Endodermal cell (in vitro differentiated cells): ENCODE measurements at regions not wholly inside any gene's neighbourhood (a gene's known extent, or its start where the extent isn't known, plus 50 kb on each side); places are given as distances from the start of the nearest gene placed in this dataset.

Experiments used
- DNase-seq: peaks from one replicate; pipeline ENCODE4 v3.0.0-alpha.2; 2017
- H3K27ac ChIP-seq: 2 replicates; pipeline ENCODE4 v1.5.1; 2013; ENCODE audit warnings: mild to moderate bottlenecking, low read depth, low read length, moderate library complexity
- H3K27me3 ChIP-seq: 2 replicates; pipeline ENCODE4 v1.6.1; 2013; ENCODE audit warnings: mild to moderate bottlenecking, low read length, moderate library complexity; ENCODE audit not compliant: insufficient read depth, control insufficient read depth, poor library complexity, severe bottlenecking
- H3K36me3 ChIP-seq: 2 replicates; pipeline ENCODE4 v1.7.0; 2013; ENCODE audit warnings: mild to moderate bottlenecking, low read length, moderate library complexity; ENCODE audit not compliant: control insufficient read depth, insufficient read depth
- H3K4me1 ChIP-seq: one replicate; pipeline ENCODE4 v1.7.0; 2013; ENCODE audit warnings: low read length; ENCODE audit not compliant: control insufficient read depth, insufficient read depth
- H3K4me3 ChIP-seq: 2 replicates; pipeline ENCODE4 v1.5.1; 2013; ENCODE audit warnings: mild to moderate bottlenecking, low read length, moderate library complexity
- H3K9ac ChIP-seq: 2 replicates; pipeline ENCODE4 v1.6.1; 2013; ENCODE audit warnings: mild to moderate bottlenecking, low read length, moderate library complexity; ENCODE audit not compliant: poor library complexity, severe bottlenecking; ENCODE audit errors: extremely low read depth
- H3K9me3 ChIP-seq: 2 replicates; pipeline ENCODE4 v1.6.1; 2013; ENCODE audit warnings: mild to moderate bottlenecking, low read length, moderate library complexity; ENCODE audit not compliant: control insufficient read depth
- H3K27ac Mint-ChIP-seq: 2 replicates; pipeline ENCODE4 v1.8.0; 2020; ENCODE audit warnings: mixed read lengths
- H3K27me3 Mint-ChIP-seq: 2 replicates; pipeline ENCODE4 v1.8.0; 2021; ENCODE audit warnings: mild to moderate bottlenecking, mixed read lengths; ENCODE audit not compliant: insufficient read depth
- H3K36me3 Mint-ChIP-seq: 2 replicates; pipeline ENCODE4 v1.8.0; 2020; ENCODE audit warnings: low read depth, mixed read lengths
- H3K4me1 Mint-ChIP-seq: 2 replicates; pipeline ENCODE4 v1.8.0; 2020; ENCODE audit warnings: mixed read lengths
- H3K4me3 Mint-ChIP-seq: 2 replicates; pipeline ENCODE4 v1.8.0; 2020; ENCODE audit warnings: mild to moderate bottlenecking, moderate library complexity, mixed read lengths
- H3K9me3 Mint-ChIP-seq: 2 replicates; pipeline ENCODE4 v1.8.0; 2020; ENCODE audit warnings: mild to moderate bottlenecking, mixed read lengths
- CTCF ChIP-seq: fragments of 200-600 bp; sonication (generic); conservative IDR thresholded peaks from 2 replicates; pipeline ENCODE4 v1.5.0; 2021; ENCODE audit warnings: antibody characterized with exemption, mild to moderate bottlenecking
- WGBS, 2 experiments: methylation state at CpG; one replicate each; pipeline versions ENCODE4 v1.1.5 to v1.1.7; 2013; ENCODE audit warnings: missing lambda C conversion rate in 2 of 2, mixed read lengths in 1 of 2; ENCODE audit not compliant: insufficient coverage in 1 of 2, insufficient read length in 1 of 2; 5-methylcytosine and 5-hydroxymethylcytosine counted together

DNA sequence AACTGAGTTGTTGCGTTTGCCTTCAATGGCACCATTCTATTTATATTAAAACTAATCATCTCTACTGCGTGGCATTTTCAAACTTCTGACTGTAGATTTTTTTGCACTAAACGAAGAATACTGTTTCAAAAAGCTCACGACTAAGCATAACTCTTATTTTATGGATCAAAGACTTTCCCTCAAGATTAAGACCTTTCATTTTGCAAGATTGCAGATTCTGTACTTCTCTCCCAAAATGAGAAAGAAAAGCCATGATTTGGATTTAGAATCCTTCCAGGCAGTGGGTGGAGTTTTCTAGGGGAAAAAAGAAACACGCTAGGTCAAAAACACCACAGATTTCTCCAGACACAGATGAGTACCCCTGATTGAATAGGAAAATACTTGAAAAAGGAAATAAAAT is 617.2 kb upstream of the NR2F2 start:
- no peak overlapping the region for H3K4me3 Mint-ChIP-seq
- Histone ChIP-seq H3K4me1 (no peaks in the 10 kb centered on the region), H3K4me3 (no peak overlapping the region), H3K27ac (no peak overlapping the region), H3K36me3 (no peaks in the 10 kb centered on the region), H3K9ac (no peak overlapping the region), H3K9me3 (no peaks in the 10 kb centered on the region), H3K27me3 (no peaks in the 10 kb centered on the region)
- DNase-seq = no peak
- H3K9me3 Mint-ChIP-seq = no peaks in the 10 kb centered on the region
- no peak for TF ChIP-seq CTCF
- H3K36me3 Mint-ChIP-seq = no peaks in the 10 kb centered on the region
- H3K27ac Mint-ChIP-seq = no peak overlapping the region
- H3K4me1 Mint-ChIP-seq = no peaks in the 10 kb centered on the region
- H3K27me3 Mint-ChIP-seq = no peaks in the 10 kb centered on the region
- 71 to 75% methylated on average over 4 to 5 of the region's 5 CpGs for WGBS, 2 experiments

- 70 to 83% methylated on average over 1 to 3 of the region's 3 CpGs for WGBS, 2 experiments
- Mint-ChIP-seq H3K4me1 (no peaks in the 10 kb centered on the region), H3K27me3 (no peaks in the 10 kb centered on the region), H3K27ac (no peak overlapping the region), H3K36me3 (no peaks in the 10 kb centered on the region), H3K4me3 (no peak overlapping the region), H3K9me3 (no peaks in the 10 kb centered on the region)
- Histone ChIP-seq H3K9me3 (no peaks in the 10 kb centered on the region), H3K9ac (no peak overlapping the region), H3K4me1 (no peaks in the 10 kb centered on the region), H3K4me3 (no peak overlapping the region), H3K36me3 (no peaks in the 10 kb centered on the region), H3K27me3 (no peaks in the 10 kb centered on the region), H3K27ac (peak overlapping the region; percentile 89)
- DNase-seq = no peak
- TF ChIP-seq CTCF = no peak
Observed at GRCh38 chr15:95715116-95715903, 615.2 kb upstream of the NR2F2 start.

DNA sequence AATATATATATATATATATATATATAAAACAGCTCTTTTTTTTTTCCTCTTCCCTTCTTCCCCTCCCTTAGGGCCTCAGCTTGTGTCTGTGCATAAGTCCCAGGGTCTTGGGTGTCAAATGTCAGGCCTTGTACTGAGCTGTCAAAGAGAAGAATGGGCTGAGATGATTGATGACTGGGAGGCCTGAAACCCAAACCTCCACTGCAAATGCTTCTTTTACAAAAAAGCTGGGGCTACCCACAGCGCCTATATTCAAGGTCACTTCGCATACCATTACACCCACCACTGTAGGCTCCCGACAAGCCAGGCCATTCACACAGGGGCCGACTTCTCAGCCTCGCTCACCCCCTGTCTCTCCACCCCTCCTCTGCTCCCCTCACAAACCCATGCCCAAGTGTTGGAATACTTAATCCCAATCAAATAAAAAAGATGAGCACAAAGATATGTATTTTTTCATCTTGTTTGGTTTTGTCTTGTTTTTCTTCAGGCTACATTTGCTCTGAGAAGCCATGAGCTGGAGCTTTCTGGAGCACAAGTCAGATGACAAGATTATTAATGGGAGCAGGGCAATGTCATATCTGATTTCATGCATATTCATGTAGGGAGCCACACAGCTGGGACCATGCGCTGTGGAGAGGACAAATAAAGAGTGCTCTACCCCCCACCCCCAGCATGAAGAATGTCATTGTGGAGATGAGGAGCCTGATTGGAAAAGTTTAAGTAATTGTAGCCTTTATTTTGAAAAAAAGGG is 614.4 kb upstream of the NR2F2 start:
- no peaks in the 10 kb centered on the region for H3K27me3 Mint-ChIP-seq
- 61% methylated on average over 6 of the region's 6 CpGs; no CpG with 5 or more reads in 1 of the 2 experiments for WGBS, 2 experiments
- no peak for TF ChIP-seq CTCF

More for the DNA sequence above, 614.4 kb upstream of the NR2F2 start:
- H3K27ac Mint-ChIP-seq = no peak overlapping the region
- Histone ChIP-seq H3K9me3 (no peaks in the 10 kb centered on the region), H3K9ac (no peak overlapping the region), H3K27ac (peak overlapping the region; percentile 96), H3K27me3 (no peaks in the 10 kb centered on the region), H3K36me3 (no peaks in the 10 kb centered on the region), H3K4me3 (no peak overlapping the region), H3K4me1 (no peaks in the 10 kb centered on the region)
- no peaks in the 10 kb centered on the region for H3K9me3 Mint-ChIP-seq
- no peak overlapping the region for H3K4me3 Mint-ChIP-seq
- no peaks in the 10 kb centered on the region for H3K4me1 Mint-ChIP-seq
- no peaks in the 10 kb centered on the region for H3K36me3 Mint-ChIP-seq
- no peak for DNase-seq
